Activated naive CD4-positive, alpha-beta T cell (primary cell): ENCODE measurements at regions not wholly inside any gene's neighbourhood (a gene's known extent, or its start where the extent isn't known, plus 50 kb on each side); places are given as distances from the start of the nearest gene placed in this dataset.

ENCODE experiments used
- DNase-seq, 4 experiments: peaks; one replicate each; lab custom pipeline; 2025; lab: John Stamatoyannopoulos, UW

GRCh38 chr19:28537896-28538295 is 675.1 kb downstream of the UQCRFS1 start:
- no peak for DNase-seq

DNA sequence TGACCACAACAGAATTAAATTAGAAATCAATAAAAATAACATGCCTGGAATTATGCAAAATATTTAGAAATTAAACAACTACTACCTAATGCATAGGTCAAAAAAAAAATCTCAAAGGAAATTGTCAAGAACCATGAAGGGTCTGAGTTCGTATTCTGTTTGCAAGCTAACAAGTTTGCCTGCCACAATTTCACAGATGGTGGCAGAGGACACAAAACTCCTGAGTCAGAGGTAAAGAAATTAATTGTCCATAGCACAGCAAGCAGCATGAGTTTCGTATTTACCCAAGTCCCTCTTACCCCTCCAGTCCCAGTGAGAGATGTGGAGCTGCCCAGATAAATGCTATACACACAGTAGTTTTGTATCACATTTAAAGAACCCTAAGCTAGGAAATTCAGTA is 675.9 kb downstream of the UQCRFS1 start:
- DNase-seq = no peak

DNA sequence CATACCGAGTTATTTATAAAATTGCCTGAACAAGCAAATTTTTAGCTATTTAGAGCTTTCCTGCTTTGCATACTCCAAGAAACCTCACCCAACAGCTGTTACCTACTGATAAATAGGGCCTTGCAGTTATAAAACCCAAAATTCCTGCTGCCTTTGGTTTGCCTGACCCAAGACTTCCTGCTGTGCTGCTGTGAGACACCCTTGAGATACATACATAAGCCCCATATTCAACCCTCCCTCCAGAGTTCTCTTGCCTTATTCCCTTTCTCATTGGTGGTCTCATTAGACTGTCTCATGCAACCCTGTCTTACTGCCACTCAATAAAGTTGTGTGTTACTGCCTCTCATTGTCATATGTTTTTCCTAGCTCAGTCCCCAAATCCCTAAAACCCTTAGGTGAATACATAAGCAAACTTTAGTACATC is 677.6 kb downstream of the UQCRFS1 start:
- no peak for DNase-seq

- no peak for DNase-seq
Measured at GRCh38 chr19:28534766-28535351, 678.1 kb downstream of the UQCRFS1 start.

- DNase-seq = no peak
Measured at GRCh38 chr19:28532765-28533341, 680.1 kb downstream of the UQCRFS1 start.

- no peak for DNase-seq
Measured at GRCh38 chr19:28531979-28532378, 681.0 kb downstream of the UQCRFS1 start.

DNA sequence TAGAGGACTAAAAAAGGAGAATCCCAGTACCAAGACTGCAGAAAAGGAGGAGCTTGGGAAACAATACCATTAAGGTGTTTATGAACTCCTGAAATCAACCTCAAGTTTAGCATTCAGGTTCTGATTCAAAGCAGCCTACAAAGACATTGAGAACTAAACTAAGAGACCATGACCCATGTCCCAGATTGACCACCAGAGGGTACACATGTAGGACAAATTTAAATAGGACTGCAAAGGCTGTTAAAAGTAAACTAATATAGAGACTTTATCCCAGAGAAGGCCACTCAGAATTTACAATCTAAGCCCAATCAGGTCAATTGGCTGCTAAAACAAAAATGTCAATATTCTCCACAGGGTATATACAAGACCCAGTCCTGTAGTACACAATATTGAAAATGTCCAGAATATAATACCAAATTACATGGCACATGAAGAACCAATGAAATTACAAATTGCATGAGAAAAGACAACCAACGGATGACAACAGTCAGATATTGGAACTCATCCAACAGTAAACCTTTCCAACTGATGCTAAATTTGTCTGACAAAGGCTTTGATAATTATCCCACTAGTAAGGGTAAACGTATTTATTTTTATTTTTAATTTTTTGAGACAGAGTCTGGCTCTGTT is 682.4 kb downstream of the UQCRFS1 start:
- no peak for DNase-seq

DNA sequence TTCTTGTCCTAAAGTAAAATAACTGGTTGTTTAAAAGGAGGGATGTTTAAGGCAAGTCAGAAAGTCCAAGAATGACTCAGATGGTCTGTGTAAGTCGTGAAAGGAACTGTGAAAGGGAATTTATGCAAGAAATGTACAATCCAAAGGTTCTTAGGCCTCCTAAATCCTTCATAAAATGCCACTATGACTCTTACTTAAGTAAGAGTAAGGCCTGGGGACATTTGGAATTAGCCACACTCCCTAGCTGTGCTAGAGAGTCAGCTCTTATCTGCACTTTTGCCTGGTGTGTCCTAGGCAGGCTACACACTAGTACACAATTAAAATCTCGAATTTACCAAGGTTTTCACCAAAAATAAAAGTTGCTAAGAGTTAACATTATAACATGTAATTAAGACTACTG is 686.9 kb downstream of the UQCRFS1 start:
- DNase-seq = no peak

- no peak for DNase-seq
Measured at GRCh38 chr19:28523619-28524018, 689.3 kb downstream of the UQCRFS1 start.

- DNase-seq = no peak
Measured at GRCh38 chr19:28522545-28522922, 690.4 kb downstream of the UQCRFS1 start.

DNA sequence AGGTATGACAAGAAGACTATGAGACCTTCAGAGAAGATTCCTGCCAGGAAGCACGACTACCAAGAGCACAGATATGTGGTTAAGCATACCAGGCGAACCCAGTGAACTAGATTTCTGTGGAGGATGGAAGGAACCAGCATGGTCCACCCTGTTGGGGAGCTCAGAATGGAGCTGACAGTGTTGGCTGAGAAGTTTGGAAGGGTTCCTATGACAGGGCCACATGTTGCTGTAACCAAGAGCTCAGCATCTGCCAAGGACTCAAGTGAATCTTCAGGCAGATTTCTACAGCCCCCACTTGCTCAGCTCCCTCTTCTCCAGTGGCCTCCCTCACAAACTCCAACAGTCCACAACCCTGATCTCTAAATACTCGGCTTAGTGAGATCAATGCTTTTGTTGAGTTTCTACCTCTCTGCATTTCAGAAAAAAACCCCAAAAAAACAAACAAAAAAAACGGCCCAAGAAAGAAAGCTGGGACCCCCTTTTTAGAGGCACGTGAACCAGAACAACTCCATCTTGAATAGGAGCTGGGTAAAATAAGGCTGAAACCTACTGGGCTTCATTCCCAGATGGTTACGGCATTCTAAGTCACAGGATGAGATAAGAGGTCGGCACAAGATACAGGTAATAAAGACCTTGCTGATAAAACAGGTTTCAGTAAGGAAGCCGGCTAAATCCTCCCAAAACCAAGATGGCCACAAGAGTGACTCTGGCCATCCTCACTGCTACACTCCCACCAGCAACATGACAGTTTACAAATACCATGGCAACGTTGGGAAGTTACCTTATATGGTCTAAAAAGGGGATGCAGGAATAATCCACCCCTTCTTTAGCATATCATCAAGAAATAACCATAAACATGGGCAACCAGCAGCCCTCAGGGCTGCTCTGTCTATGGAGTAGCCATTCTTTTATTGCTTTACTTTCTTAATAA is 691.1 kb downstream of the UQCRFS1 start:
- DNase-seq = no peak

GRCh38 chr19:28520998-28521568 is 691.9 kb downstream of the UQCRFS1 start:
- no peak for DNase-seq

DNA sequence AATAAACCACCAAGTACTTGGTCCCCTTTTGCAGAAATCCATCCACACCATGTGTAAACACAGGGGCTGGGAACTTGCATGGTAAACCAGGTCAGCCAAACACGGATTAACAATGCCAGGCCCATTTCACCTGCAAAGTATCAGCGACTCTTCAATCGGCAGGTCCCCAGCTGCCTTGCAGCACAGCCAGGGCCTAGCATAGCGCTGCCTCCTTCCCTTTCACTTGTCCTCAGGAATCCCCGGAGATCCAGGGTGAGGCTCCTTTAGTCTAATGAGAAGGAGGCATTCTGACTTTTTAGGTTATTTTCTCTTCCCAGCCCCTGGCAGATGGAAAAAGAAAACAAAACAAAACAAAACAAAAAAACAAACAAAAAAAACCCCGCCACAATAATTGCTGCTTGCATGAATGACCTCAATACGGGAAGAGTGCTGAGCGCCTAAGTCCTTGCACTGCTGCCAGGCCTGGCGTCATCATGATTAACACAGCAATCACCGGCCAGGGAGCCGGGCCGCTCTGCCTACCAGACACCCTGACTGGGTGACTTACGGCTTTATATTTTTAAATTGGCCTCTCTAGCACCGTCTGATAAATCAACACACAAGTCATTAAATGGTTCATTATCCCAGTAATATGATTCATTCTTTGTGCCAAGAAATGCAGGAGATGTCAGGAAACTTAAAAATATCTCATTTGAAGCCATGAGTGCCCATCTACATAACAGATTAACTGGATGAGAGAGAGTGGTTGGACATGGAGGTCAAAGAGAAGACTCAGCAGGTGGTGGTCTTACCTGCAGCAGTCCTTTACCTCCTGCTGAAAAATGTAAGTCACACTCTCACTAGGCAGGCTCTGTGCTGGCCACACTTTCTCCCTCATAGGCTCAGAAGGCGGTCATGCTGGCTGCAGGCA is 692.7 kb downstream of the UQCRFS1 start:
- DNase-seq = no peak

- DNase-seq = no peak
Measured at GRCh38 chr19:28519218-28519779, 693.7 kb downstream of the UQCRFS1 start.

GRCh38 chr19:28516415-28516872 is 696.5 kb downstream of the UQCRFS1 start:
- DNase-seq = no peak

DNA sequence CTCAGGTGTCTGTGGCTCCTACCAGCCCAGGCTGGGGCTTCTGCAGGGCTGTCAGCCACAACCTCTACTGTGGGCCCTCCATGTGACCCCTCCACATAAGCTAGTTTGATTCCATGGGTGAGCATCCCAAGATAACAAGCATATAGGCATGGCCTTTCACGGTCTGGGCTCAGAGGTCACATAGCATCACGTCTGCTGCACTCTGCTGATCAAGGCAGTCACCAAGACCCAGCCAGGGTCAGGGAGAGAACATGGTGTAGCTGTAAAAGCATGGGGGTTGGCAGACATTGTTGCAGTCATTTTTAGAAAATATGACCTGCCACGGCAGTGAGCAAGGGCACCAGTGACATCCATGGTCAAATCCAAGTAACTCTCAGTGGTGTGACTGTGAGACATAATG is 698.8 kb downstream of the UQCRFS1 start:
- no peak for DNase-seq

DNA sequence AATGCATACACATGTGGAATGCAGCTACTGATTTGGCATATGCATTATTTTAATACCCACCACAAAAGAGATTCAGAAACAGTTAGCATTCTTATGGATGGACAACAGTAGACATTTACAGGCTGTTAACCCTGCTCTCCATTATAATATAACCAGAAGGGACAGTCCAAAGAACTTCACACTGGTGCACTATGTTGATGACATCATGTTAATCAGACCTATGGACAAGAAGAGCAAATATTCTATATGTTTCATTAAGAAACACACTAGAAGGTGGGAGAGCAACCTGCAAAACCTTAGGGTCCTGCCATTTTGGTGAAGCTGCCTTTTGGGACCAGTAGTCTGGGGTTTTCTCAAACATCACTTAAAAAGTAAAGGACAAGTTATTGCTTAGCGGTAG is 701.3 kb downstream of the UQCRFS1 start:
- no peak for DNase-seq

GRCh38 chr19:28509079-28509895 is 703.7 kb downstream of the UQCRFS1 start:
- DNase-seq = no peak

DNA sequence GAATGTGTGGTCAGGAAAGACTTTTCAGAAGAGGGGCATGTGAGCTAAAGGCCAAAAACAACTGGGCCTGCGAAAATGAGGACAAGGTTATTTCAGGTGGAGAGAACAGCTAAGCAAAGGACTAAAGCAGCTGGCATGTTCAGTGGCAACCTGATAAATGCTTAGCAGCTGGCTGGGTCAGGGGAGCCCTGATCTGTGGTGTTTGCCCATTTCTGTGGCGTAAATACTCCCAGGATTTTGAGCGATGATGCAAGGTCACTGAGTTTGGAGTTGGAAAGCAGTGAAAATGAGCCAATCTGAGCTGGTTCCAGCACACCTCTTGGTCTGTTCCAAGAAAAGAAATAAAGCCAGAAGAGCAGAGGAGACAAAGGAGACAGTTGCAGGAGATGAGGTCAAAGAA is 704.3 kb downstream of the UQCRFS1 start:
- no peak for DNase-seq

DNA sequence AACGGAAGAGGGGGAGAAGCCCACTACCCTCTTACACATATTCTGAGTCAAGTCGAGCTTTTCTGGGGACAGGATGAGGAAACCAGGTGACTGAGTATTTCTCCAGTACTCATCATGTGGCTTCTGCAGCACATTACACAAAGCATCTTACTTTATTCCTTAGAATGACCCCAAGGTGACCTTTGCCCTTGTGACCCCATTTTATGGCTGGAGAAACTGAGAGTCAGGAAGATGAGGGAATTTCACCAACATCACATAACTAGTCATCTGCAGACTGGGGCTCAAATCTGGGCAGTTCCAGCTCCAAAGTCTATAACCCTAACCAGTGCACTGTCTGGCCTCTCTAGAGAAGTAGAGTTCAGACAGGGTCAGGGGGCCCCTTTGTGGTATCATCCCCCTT is 707.0 kb downstream of the UQCRFS1 start:
- no peak for DNase-seq
